Thyroid gland (tissue), 4 donors: ENCODE measurements at regions not wholly inside any gene's neighbourhood (a gene's known extent, or its start where the extent isn't known, plus 50 kb on each side); places are given as distances from the start of the nearest gene placed in this dataset.

Experiments
- CTCF ChIP-seq, 6 experiments: fragments of 200-600 bp in 3 of 6; fragments of 450-650 bp in 3 of 6; sonication (generic) in 3 of 6; IDR thresholded peaks; one replicate each; pipeline ENCODE4 v1.5.1; 2016 to 2019; ENCODE audit warnings: antibody characterized with exemption in 6 of 6, mild to moderate bottlenecking in 2 of 6, inconsistent platforms in 1 of 6, moderate library complexity in 1 of 6
- POLR2A ChIP-seq, 2 donors: fragments of 450-650 bp; IDR thresholded peaks; one replicate each; pipeline ENCODE4 v1.6.1; 2017; ENCODE audit warnings: antibody characterized with exemption in 2 of 2, mild to moderate bottlenecking in 2 of 2, moderate library complexity in 1 of 2

DNA sequence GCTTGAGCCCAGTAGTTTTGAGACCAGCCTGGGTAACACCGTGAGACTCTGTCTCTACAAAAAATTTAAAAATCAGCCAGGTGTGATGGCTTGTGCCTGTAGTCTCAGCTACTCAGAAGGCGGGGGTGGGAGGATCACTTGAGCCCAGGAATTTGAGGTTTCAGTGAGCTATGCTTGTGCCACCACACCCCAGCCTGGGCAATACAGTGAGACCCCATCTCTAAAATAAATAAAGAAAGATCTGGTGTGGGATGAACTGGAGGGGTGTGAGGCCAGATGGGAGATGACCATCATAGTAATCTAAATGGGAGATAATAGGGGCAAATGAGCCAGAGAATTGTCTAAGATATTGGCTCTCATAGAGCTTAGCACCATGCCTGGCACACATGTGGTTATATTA is 60.1 kb upstream of the TRABD2B start:
- TF ChIP-seq CTCF (IDR thresholded peaks at IDR 0.05), result no peak
- TF ChIP-seq POLR2A (IDR thresholded peaks at IDR 0.05), result no peak
